SK-N-SH treated with all-trans-retinoic acid at 6 μM for 48 hours (cell line): ENCODE measurements at regions not wholly inside any gene's neighbourhood (a gene's known extent, or its start where the extent isn't known, plus 50 kb on each side); places are given as distances from the start of the nearest gene placed in this dataset.
"Not testable (repeated sequence)": the region's sequence is repeated elsewhere in the genome, so short reads cannot be mapped to it uniquely, and the experiment has no call there.

ENCODE experiments used
- ATAC-seq: fragments of 200-7000 bp; cut with Tn5 transposase; 3 replicates; pipeline ENCODE4 v1.9.1; 2020; ENCODE audit warnings: mild to moderate bottlenecking, moderate library complexity
- ARNTL ChIP-seq: fragments of 450-650 bp; formaldehyde crosslinking; IDR thresholded peaks from 2 replicates; pipeline ENCODE4 v1.5.0; 2020; ENCODE audit warnings: low read depth, mild to moderate bottlenecking, moderate library complexity, borderline replicate concordance
- CREB5 ChIP-seq: fragments of 250-450 bp; sonication (Bioruptor Pico); IDR thresholded peaks from 2 replicates; pipeline ENCODE4 v1.5.1; 2020; ENCODE audit warnings: low read depth, mild to moderate bottlenecking, moderate library complexity
- ESRRG ChIP-seq: fragments of 250-450 bp; sonication (Bioruptor Pico); IDR thresholded peaks from 2 replicates; pipeline ENCODE4 v1.6.1; 2021; ENCODE audit warnings: mild to moderate bottlenecking
- GLIS3 ChIP-seq: fragments of 250-450 bp; sonication (Bioruptor Pico); IDR thresholded peaks from 2 replicates; pipeline ENCODE4 v1.5.0; 2020; ENCODE audit warnings: mild to moderate bottlenecking, moderate library complexity
- PATZ1 ChIP-seq: fragments of 250-450 bp; sonication (Bioruptor Pico); IDR thresholded peaks from 2 replicates; pipeline ENCODE4 v1.8.0; 2020; ENCODE audit warnings: mild to moderate bottlenecking, moderate library complexity, borderline replicate concordance
- POU6F1 ChIP-seq: fragments of 250-450 bp; sonication (Bioruptor Pico); IDR thresholded peaks from 2 replicates; pipeline ENCODE4 v1.8.0; 2021; ENCODE audit warnings: low read depth, mild to moderate bottlenecking, moderate library complexity, borderline replicate concordance
- RARB ChIP-seq: fragments of 250-450 bp; sonication (Bioruptor Pico); IDR thresholded peaks from 2 replicates; pipeline ENCODE4 v1.8.0; 2021; ENCODE audit warnings: mild to moderate bottlenecking, moderate library complexity
- TCF4 ChIP-seq: fragments of 250-450 bp; sonication (Bioruptor Pico); IDR thresholded peaks from 2 replicates; pipeline ENCODE4 v1.8.0; 2021; ENCODE audit warnings: mild to moderate bottlenecking, moderate library complexity, borderline replicate concordance
- TOX ChIP-seq: fragments of 250-450 bp; sonication (Bioruptor Pico); IDR thresholded peaks from 2 replicates; pipeline ENCODE4 v1.8.0; 2021; ENCODE audit warnings: mild to moderate bottlenecking, moderate library complexity, borderline replicate concordance
- TSHZ2 ChIP-seq: fragments of 250-450 bp; sonication (Bioruptor Pico); IDR thresholded peaks from 2 replicates; pipeline ENCODE4 v1.5.0; 2020; ENCODE audit warnings: mild to moderate bottlenecking, moderate library complexity
- ZC3H10 ChIP-seq: fragments of 250-450 bp; sonication (Bioruptor Pico); IDR thresholded peaks from 2 replicates; pipeline ENCODE4 v1.5.1; 2021; ENCODE audit warnings: mild to moderate bottlenecking, moderate library complexity
- ZFP3 ChIP-seq: fragments of 250-450 bp; sonication (Bioruptor Pico); IDR thresholded peaks from 2 replicates; pipeline ENCODE4 v1.5.0; 2020; ENCODE audit warnings: mild to moderate bottlenecking, moderate library complexity
- ZNF8 ChIP-seq: fragments of 450-650 bp; formaldehyde crosslinking; IDR thresholded peaks from 2 replicates; pipeline ENCODE4 v1.5.0; 2020; ENCODE audit warnings: mild to moderate bottlenecking, moderate library complexity

- ATAC-seq: not testable (repeated sequence)
These were observed 121.0 kb upstream of the CCNG1 start for GRCh38 chr5:163316374-163316773.

- TF ChIP-seq POU6F1 (CRISPR knock-in tag) (no peak), CREB5 (no peak)
These were observed 118.7 kb upstream of the CCNG1 start for GRCh38 chr5:163318707-163319106.

GRCh38 chr5:163321511-163321910 is 115.9 kb upstream of the CCNG1 start:
- TF ChIP-seq TCF4 (no peak), CREB5 (no peak), POU6F1 (CRISPR knock-in tag) (no peak), RARB (CRISPR knock-in tag) (no peak), PATZ1 (CRISPR knock-in tag) (no peak), ZC3H10 (CRISPR knock-in tag) (no peak), GLIS3 (CRISPR knock-in tag) (no peak), ESRRG (no peak), ZNF8 (CRISPR knock-in tag) (no peak), TOX (CRISPR knock-in tag) (no peak), TSHZ2 (no peak), ARNTL (CRISPR knock-in tag) (no peak)
- no peak for ATAC-seq

More at GRCh38 chr5:163318707-163319106, 118.7 kb upstream of the CCNG1 start:
- no peak for ATAC-seq

- TF ChIP-seq ZFP3 (CRISPR knock-in tag) (no peak), ESRRG (no peak)
- TF ChIP-seq, all 23 proteins: peak for 0
These were observed 106.4 kb upstream of the CCNG1 start for GRCh38 chr5:163330723-163331668.

GRCh38 chr5:163336074-163336473 is 101.3 kb upstream of the CCNG1 start:
- ATAC-seq: not testable (repeated sequence)

More at GRCh38 chr5:163330723-163331668, 106.4 kb upstream of the CCNG1 start:
- no peak for ATAC-seq
